Mesenchymal stem cell (in vitro differentiated cells and primary cell): ENCODE measurements at regions not wholly inside any gene's neighbourhood (a gene's known extent, or its start where the extent isn't known, plus 50 kb on each side); places are given as distances from the start of the nearest gene placed in this dataset.

Source experiments
- DNase-seq: peaks from one replicate; pipeline ENCODE4 v3.0.0-alpha.2; 2013
- H2AFZ ChIP-seq: one replicate; pipeline ENCODE4 v1.6.1; 2013; ENCODE audit warnings: low read depth, mild to moderate bottlenecking, control low read depth, inconsistent platforms, low read length, moderate library complexity
- H2AK5ac ChIP-seq: 2 replicates; pipeline ENCODE4 v1.6.1; 2013; ENCODE audit warnings: low read length, moderate library complexity, mild to moderate bottlenecking, inconsistent platforms; ENCODE audit not compliant: severe bottlenecking
- H2BK120ac ChIP-seq: one replicate; pipeline ENCODE4 v1.6.1; 2013; ENCODE audit warnings: low read depth, mild to moderate bottlenecking, inconsistent platforms, low read length, moderate library complexity
- H2BK12ac ChIP-seq, 2 experiments: one replicate each; pipeline ENCODE4 v1.6.1; 2013; ENCODE audit warnings: inconsistent platforms in 2 of 2, low read length in 2 of 2, mild to moderate bottlenecking in 2 of 2, moderate library complexity in 2 of 2, control low read depth in 1 of 2
- H2BK15ac ChIP-seq: one replicate; pipeline ENCODE4 v1.6.1; 2013; ENCODE audit warnings: mild to moderate bottlenecking, low read depth, inconsistent platforms; ENCODE audit not compliant: poor library complexity, severe bottlenecking
- H2BK5ac ChIP-seq: 2 replicates; pipeline ENCODE4 v1.6.1; 2013; ENCODE audit warnings: low read depth, mild to moderate bottlenecking, low read length, control low read depth, inconsistent platforms; ENCODE audit not compliant: poor library complexity, severe bottlenecking
- H3K14ac ChIP-seq, 2 experiments: one replicate each; pipeline ENCODE4 v1.6.1; 2013; ENCODE audit warnings: inconsistent platforms in 2 of 2, low read length in 2 of 2, control low read depth in 1 of 2, mild to moderate bottlenecking in 1 of 2, moderate library complexity in 1 of 2
- H3K18ac ChIP-seq, 2 experiments: one replicate each; pipeline ENCODE4 v1.6.1; 2013; ENCODE audit warnings: inconsistent platforms in 2 of 2, low read length in 2 of 2, control low read depth in 1 of 2, low read depth in 1 of 2, mild to moderate bottlenecking in 1 of 2
- H3K23ac ChIP-seq, 2 experiments: one replicate each; pipeline ENCODE4 v1.6.1; 2013; ENCODE audit warnings: inconsistent platforms in 2 of 2, low read length in 2 of 2, mild to moderate bottlenecking in 2 of 2, moderate library complexity in 2 of 2, control low read depth in 1 of 2
- H3K27ac ChIP-seq: 2 replicates; pipeline ENCODE4 v1.5.1; 2013; ENCODE audit warnings: mild to moderate bottlenecking, moderate library complexity, low read length, control low read depth, inconsistent platforms; ENCODE audit not compliant: poor library complexity, severe bottlenecking
- H3K27me3 ChIP-seq, 2 experiments: 2 replicates each; pipeline versions ENCODE4 v1.6.1 to v1.7.0; 2013; ENCODE audit warnings: low read length in 2 of 2, mild to moderate bottlenecking in 2 of 2, moderate library complexity in 2 of 2, control low read depth in 1 of 2, inconsistent platforms in 1 of 2; ENCODE audit not compliant: control insufficient read depth in 1 of 2, insufficient read depth in 1 of 2
- H3K36me3 ChIP-seq, 2 experiments: 2 replicates each; pipeline versions ENCODE4 v1.6.1 to v1.7.0; 2013; ENCODE audit warnings: low read length in 2 of 2, control low read depth in 1 of 2, inconsistent platforms in 1 of 2, low read depth in 1 of 2, mild to moderate bottlenecking in 1 of 2; ENCODE audit not compliant: insufficient read depth in 2 of 2, control insufficient read depth in 1 of 2
- H3K4ac ChIP-seq, 2 experiments: one replicate each; pipeline ENCODE4 v1.6.1; 2013; ENCODE audit warnings: inconsistent platforms in 2 of 2, low read length in 2 of 2, mild to moderate bottlenecking in 2 of 2, moderate library complexity in 2 of 2, control low read depth in 1 of 2, low read depth in 1 of 2
- H3K4me1 ChIP-seq: 2 replicates; pipeline ENCODE4 v1.6.1; 2013; ENCODE audit warnings: low read depth, low read length, control low read depth; ENCODE audit not compliant: control insufficient read depth, insufficient read depth
- H3K4me2 ChIP-seq: 2 replicates; pipeline ENCODE4 v1.6.1; 2013; ENCODE audit warnings: low read length, mild to moderate bottlenecking, inconsistent platforms; ENCODE audit not compliant: poor library complexity, severe bottlenecking
- H3K4me3 ChIP-seq, 2 experiments: 2 replicates each; pipeline versions ENCODE4 v1.5.1 to v1.7.0; 2013; ENCODE audit warnings: low read length in 2 of 2, mild to moderate bottlenecking in 2 of 2, control low read depth in 1 of 2, low read depth in 1 of 2; ENCODE audit not compliant: insufficient read depth in 1 of 2
- H3K79me1 ChIP-seq: replicated peaks from 2 replicates; pipeline ENCODE4 v1.6.1; 2013; ENCODE audit warnings: mild to moderate bottlenecking, control low read depth, low read length, inconsistent platforms; ENCODE audit not compliant: poor library complexity, severe bottlenecking
- H3K9ac ChIP-seq: 2 replicates; pipeline ENCODE4 v1.7.0; 2013; ENCODE audit warnings: mild to moderate bottlenecking, low read length, moderate library complexity
- H3K9me3 ChIP-seq: 2 replicates; pipeline ENCODE4 v1.7.0; 2013; ENCODE audit warnings: mild to moderate bottlenecking, low read length; ENCODE audit not compliant: control insufficient read depth
- H4K8ac ChIP-seq: one replicate; pipeline ENCODE4 v1.6.1; 2013; ENCODE audit warnings: inconsistent platforms, mild to moderate bottlenecking, low read length, moderate library complexity
- H4K91ac ChIP-seq: one replicate; pipeline ENCODE4 v1.6.1; 2013; ENCODE audit warnings: mild to moderate bottlenecking, low read length, inconsistent platforms
- WGBS: methylation state at CpG from one replicate; pipeline ENCODE4 v1.1.7; 2013; ENCODE audit warnings: mixed read lengths; 5-methylcytosine and 5-hydroxymethylcytosine counted together

DNA sequence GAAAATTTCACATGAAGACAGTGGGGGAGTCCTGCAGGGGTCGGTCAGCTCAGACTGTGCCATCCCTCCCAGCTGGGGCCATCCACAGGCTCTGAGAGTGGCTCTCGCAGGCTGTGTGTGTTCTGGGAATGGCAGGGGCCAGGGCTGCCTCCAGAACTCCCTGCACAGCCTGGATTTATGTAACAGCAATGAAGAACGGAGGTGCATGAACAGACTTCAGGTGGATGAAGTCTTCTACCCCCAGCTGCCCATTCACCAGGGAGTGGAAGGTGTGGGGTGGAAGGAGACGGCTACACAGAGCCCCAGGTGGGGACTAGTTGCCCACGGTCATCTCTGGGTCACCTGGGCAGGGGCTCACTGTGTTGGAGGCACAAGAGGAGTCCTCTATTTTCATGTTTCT, 56.1 kb upstream of the HDAC4 start:
- Histone ChIP-seq H3K23ac (no peak overlapping the region), H3K9ac (no peak overlapping the region), H3K4me2 (no peak overlapping the region), H4K8ac (no peak overlapping the region), H3K4me1 (no peaks in the 10 kb centered on the region), H3K36me3 (no peaks in the 10 kb centered on the region), H3K4ac (no peak overlapping the region), H2BK12ac (no peak overlapping the region), H3K27ac (no peak overlapping the region), H3K9me3 (peaks cover 17% of the 10 kb centered on the region), H3K18ac (no peak overlapping the region), H4K91ac (no peak overlapping the region), H3K79me1 (no peaks in the 10 kb centered on the region), H2AK5ac (no peak overlapping the region), H2BK5ac (no peak overlapping the region), H2BK120ac (no peak overlapping the region), H3K4me3 (no peak overlapping the region), H2BK15ac (no peak overlapping the region), H3K14ac (no peak overlapping the region), H2AFZ (no peak overlapping the region), H3K27me3 (peaks cover 0 to 41% of the 10 kb centered on the region in 2 experiments)
- 50% methylated on average over 4 of the region's 5 CpGs for WGBS
- DNase-seq: no peak

- no peak overlapping the region for H2BK5ac ChIP-seq
- H3K4ac ChIP-seq: no peak overlapping the region
- H2AK5ac ChIP-seq: no peak overlapping the region
- H4K8ac ChIP-seq: no peak overlapping the region
- H2BK12ac ChIP-seq: no peak overlapping the region
- H3K79me1 ChIP-seq: no peaks in the 10 kb centered on the region
- no peak overlapping the region for H3K27ac ChIP-seq
- H3K4me2 ChIP-seq: no peak overlapping the region
- no peak overlapping the region for H2BK15ac ChIP-seq
- H3K4me3 ChIP-seq: no peak overlapping the region
- no peak overlapping the region for H2AFZ ChIP-seq
- no peak for DNase-seq
- no peak overlapping the region for H3K9ac ChIP-seq
- H3K27me3 ChIP-seq: peaks cover 0 to 36% of the 10 kb centered on the region in 2 experiments
- WGBS: 82% methylated on average over 17 of the region's 17 CpGs
- H3K14ac ChIP-seq: no peak overlapping the region
- no peaks in the 10 kb centered on the region for H3K36me3 ChIP-seq
- no peak overlapping the region for H4K91ac ChIP-seq
- peaks cover 17% of the 10 kb centered on the region for H3K9me3 ChIP-seq
- no peak overlapping the region for H3K18ac ChIP-seq
- no peak overlapping the region for H2BK120ac ChIP-seq
- no peak overlapping the region for H3K23ac ChIP-seq
- H3K4me1 ChIP-seq: no peaks in the 10 kb centered on the region
These were observed 54.8 kb upstream of the HDAC4 start for GRCh38 chr2:239455436-239456203.

- no peak overlapping the region for H4K8ac ChIP-seq
- H2BK5ac ChIP-seq: no peak overlapping the region
- H3K9ac ChIP-seq: no peak overlapping the region
- H3K9me3 ChIP-seq: peaks cover 13% of the 10 kb centered on the region
- H3K27ac ChIP-seq: no peak overlapping the region
- no peak overlapping the region for H2AFZ ChIP-seq
- no peaks in the 10 kb centered on the region for H3K4me1 ChIP-seq
- H4K91ac ChIP-seq: no peak overlapping the region
- H3K4ac ChIP-seq: no peak overlapping the region
- H2BK12ac ChIP-seq: no peak overlapping the region
- no peak overlapping the region for H2AK5ac ChIP-seq
- no peak overlapping the region for H2BK120ac ChIP-seq
- H3K18ac ChIP-seq: no peak overlapping the region
- no peaks in the 10 kb centered on the region for H3K79me1 ChIP-seq
- peaks cover 0 to 32% of the 10 kb centered on the region in 2 experiments for H3K27me3 ChIP-seq
- no CpG with 5 or more reads among the region's 2 CpGs for WGBS
- no peak overlapping the region for H3K4me2 ChIP-seq
- H3K14ac ChIP-seq: no peak overlapping the region
- no peak overlapping the region for H3K4me3 ChIP-seq
- H3K36me3 ChIP-seq: no peaks in the 10 kb centered on the region
- no peak for DNase-seq
- H3K23ac ChIP-seq: no peak overlapping the region
- no peak overlapping the region for H2BK15ac ChIP-seq
These were observed 53.7 kb upstream of the HDAC4 start for GRCh38 chr2:239454507-239454906.
